ENCODE measurements at regions not wholly inside any gene's neighbourhood (a gene's known extent, or its start where the extent isn't known, plus 50 kb on each side); places are given as distances from the start of the nearest gene placed in this dataset.

DNA sequence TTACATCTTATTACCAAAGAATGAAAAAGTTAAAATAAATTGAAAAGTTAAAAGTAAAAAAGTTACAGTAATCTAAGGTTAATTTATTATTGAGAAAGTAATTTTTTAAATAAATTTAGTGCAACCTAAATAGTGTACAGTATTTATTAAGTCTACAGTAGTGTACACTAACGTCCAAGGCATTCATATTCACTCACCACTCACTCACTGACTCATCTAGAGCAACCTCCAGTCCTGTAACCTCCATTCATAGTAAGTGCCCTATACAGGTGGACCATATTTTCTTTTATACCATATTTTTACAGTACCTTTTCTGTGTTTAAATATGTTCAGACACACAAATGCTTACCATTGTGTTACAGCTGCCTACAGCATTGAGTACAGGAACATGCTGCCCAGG, 624.7 kb upstream of the NOX3 start:
- no peak for ATAC-seq
- TF ChIP-seq, protein P1, sequence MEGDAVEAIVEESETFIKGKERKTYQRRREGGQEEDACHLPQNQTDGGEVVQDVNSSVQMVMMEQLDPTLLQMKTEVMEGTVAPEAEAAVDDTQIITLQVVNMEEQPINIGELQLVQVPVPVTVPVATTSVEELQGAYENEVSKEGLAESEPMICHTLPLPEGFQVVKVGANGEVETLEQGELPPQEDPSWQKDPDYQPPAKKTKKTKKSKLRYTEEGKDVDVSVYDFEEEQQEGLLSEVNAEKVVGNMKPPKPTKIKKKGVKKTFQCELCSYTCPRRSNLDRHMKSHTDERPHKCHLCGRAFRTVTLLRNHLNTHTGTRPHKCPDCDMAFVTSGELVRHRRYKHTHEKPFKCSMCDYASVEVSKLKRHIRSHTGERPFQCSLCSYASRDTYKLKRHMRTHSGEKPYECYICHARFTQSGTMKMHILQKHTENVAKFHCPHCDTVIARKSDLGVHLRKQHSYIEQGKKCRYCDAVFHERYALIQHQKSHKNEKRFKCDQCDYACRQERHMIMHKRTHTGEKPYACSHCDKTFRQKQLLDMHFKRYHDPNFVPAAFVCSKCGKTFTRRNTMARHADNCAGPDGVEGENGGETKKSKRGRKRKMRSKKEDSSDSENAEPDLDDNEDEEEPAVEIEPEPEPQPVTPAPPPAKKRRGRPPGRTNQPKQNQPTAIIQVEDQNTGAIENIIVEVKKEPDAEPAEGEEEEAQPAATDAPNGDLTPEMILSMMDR (IDR thresholded peaks at IDR 0.05) = no peak
- TF ChIP-seq POLR2A (IDR thresholded peaks at IDR 0.05) = no peak
- no peak overlapping the region for H3K4me3 ChIP-seq
- DNase-seq = no peak
- 50% methylated on average over 1 of the region's 1 CpG for WGBS (ENCODE audit: insufficient coverage, low coverage, low lambda C conversion rate, missing lambda C conversion rate)
- H3K27me3 ChIP-seq = no peaks in the 10 kb centered on the region
- no peaks in the 10 kb centered on the region for H3K9me3 ChIP-seq
- no peaks in the 10 kb centered on the region for H3K4me1 ChIP-seq
- no peak overlapping the region for H3K27ac ChIP-seq
- no peaks in the 10 kb centered on the region for H3K36me3 ChIP-seq
- intact Hi-C loops (cut with DNase I) = no loop called here

DNA sequence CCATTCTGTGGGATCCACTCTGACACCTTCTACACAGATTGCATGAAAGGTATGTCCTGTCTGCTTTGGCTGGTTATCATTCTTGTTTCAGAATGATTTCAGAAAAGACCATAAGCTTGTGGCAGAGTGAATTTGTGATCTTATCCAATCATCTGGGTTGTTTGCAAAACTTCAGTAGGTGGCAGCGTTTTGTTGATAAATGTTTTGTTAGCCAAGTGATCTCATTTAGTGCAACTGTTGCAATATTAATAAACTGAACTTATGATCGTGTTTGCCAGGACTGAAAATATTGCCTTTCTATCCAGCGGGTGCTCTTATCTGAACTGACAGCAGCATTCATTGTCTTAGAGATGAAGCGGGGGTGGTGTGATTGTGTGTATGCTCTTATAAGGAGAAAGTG, 613.2 kb upstream of the NOX3 start:
- TF ChIP-seq, protein P1 (IDR thresholded peaks at IDR 0.05) = no peak
- TF ChIP-seq POLR2A (IDR thresholded peaks at IDR 0.05) = no peak
- 29% methylated on average over 4 of the region's 4 CpGs for WGBS (ENCODE audit: insufficient coverage, low coverage, low lambda C conversion rate, missing lambda C conversion rate)
- Histone ChIP-seq H3K27ac (no peak overlapping the region), H3K4me1 (no peaks in the 10 kb centered on the region), H3K36me3 (no peaks in the 10 kb centered on the region), H3K4me3 (no peak overlapping the region), H3K27me3 (no peaks in the 10 kb centered on the region), H3K9me3 (no peaks in the 10 kb centered on the region)
- intact Hi-C loops (cut with DNase I) = no loop called here
- no peak for ATAC-seq
- DNase-seq = no peak

DNA sequence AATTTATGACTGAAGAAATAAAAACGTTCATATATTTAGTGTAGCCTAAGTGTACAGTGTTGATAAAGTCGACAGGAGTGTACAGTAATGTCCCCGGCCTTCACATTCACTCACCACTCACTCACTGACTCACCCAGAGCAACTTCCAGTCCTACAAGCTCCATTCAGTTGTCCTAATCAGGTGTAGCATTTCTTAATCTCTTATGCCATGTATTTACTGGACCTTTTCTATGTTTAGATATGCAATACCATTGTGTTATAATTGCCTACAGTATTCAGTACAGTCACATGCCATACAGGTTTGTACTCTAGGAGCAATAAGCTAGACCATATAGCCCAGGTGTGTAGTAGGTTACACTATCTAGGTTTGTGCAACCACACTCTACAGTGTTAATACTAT, 610.2 kb upstream of the NOX3 start:
- DNase-seq = no peak
- no peak overlapping the region for H3K27ac ChIP-seq
- no peaks in the 10 kb centered on the region for H3K4me1 ChIP-seq
- no peaks in the 10 kb centered on the region for H3K27me3 ChIP-seq
- WGBS (ENCODE audit: insufficient coverage, low coverage, low lambda C conversion rate, missing lambda C conversion rate) = 39% methylated on average over 3 of the region's 3 CpGs
- TF ChIP-seq POLR2A (IDR thresholded peaks at IDR 0.05) = no peak
- TF ChIP-seq, protein P1 (IDR thresholded peaks at IDR 0.05) = no peak
- ATAC-seq = no peak
- no peaks in the 10 kb centered on the region for H3K9me3 ChIP-seq
- no peak overlapping the region for H3K4me3 ChIP-seq
- H3K36me3 ChIP-seq = no peaks in the 10 kb centered on the region
- intact Hi-C loops (cut with DNase I) = no loop called here

- DNase-seq = no peak
- H3K27ac ChIP-seq = no peak overlapping the region
- no peaks in the 10 kb centered on the region for H3K27me3 ChIP-seq
- 18% methylated on average over 2 of the region's 2 CpGs for WGBS (ENCODE audit: insufficient coverage, low coverage, low lambda C conversion rate, missing lambda C conversion rate)
- no peaks in the 10 kb centered on the region for H3K4me1 ChIP-seq
- ATAC-seq = no peak
- no peak overlapping the region for H3K4me3 ChIP-seq
- H3K9me3 ChIP-seq = no peaks in the 10 kb centered on the region
- intact Hi-C loops (cut with DNase I) = no loop called here
- H3K36me3 ChIP-seq = no peaks in the 10 kb centered on the region
- TF ChIP-seq, protein P1 (IDR thresholded peaks at IDR 0.05) = no peak
- TF ChIP-seq POLR2A (IDR thresholded peaks at IDR 0.05) = no peak
Observed at GRCh38 chr6:156062091-156062563, 606.5 kb upstream of the NOX3 start.

- no peak overlapping the region for H3K4me3 ChIP-seq
- intact Hi-C loops (cut with DNase I) = no loop called here
- no peaks in the 10 kb centered on the region for H3K36me3 ChIP-seq
- DNase-seq (no peak), ATAC-seq (no peak)
- 39% methylated on average over 6 of the region's 6 CpGs for WGBS (ENCODE audit: insufficient coverage, low coverage, low lambda C conversion rate, missing lambda C conversion rate)
- TF ChIP-seq POLR2A (IDR thresholded peaks at IDR 0.05) = no peak
- TF ChIP-seq, protein P1 (IDR thresholded peaks at IDR 0.05) = no peak
- H3K27ac ChIP-seq = no peak overlapping the region
- no peaks in the 10 kb centered on the region for H3K4me1 ChIP-seq
- H3K27me3 ChIP-seq = no peaks in the 10 kb centered on the region
- no peaks in the 10 kb centered on the region for H3K9me3 ChIP-seq
Observed at GRCh38 chr6:156061465-156061864, 605.8 kb upstream of the NOX3 start.
